Caco-2 (cell line): ENCODE measurements at regions not wholly inside any gene's neighbourhood (a gene's known extent, or its start where the extent isn't known, plus 50 kb on each side); places are given as distances from the start of the nearest gene placed in this dataset.
"Not testable (repeated sequence)": the region's sequence is repeated elsewhere in the genome, so short reads cannot be mapped to it uniquely, and the experiment has no call there.

ENCODE experiments used
- BruUV-seq: library from RNA; stranded (reverse); fragments of 400-500 nt; replicated peaks from 2 replicates; lab custom pipeline; 2021; lab: Mats Ljungman, UMichigan
- CTCF ChIA-PET: fragments of 300-600 bp; sonication (Branson Sonifier 250); formaldehyde crosslinking; loops from one replicate; lab custom pipeline; 2022; ENCODE audit warnings: antibody characterized with exemption; lab: Charles Lee
- POLR2A ChIA-PET: fragments of 300-600 bp; sonication (Branson Sonifier 250); formaldehyde crosslinking; loops from one replicate; lab custom pipeline; 2022; ENCODE audit warnings: antibody characterized with exemption; lab: Charles Lee
- DNase-seq, 2 experiments: peaks; one replicate each; pipeline versions ENCODE4 v3.0.0 to v3.0.0-alpha.2; 2020 to 2022
- H3K27me3 ChIP-seq: replicated peaks from 2 replicates; pipeline ENCODE4 v1.6.0; 2011; ENCODE audit warnings: low read length; ENCODE audit not compliant: control insufficient read depth, insufficient read depth
- H3K36me3 ChIP-seq: 2 replicates; pipeline ENCODE4 v1.5.1; 2011; ENCODE audit warnings: low read length; ENCODE audit not compliant: control insufficient read depth, insufficient read depth
- H3K4me1 ChIP-seq: fragments of 250-450 bp; sonication (Bioruptor Pico); 2 replicates; pipeline ENCODE4 v1.5.1; 2020; ENCODE audit warnings: mild to moderate bottlenecking
- H3K4me3 ChIP-seq: 2 replicates; pipeline ENCODE4 v1.5.1; 2011; ENCODE audit warnings: low read depth, mild to moderate bottlenecking, control low read depth, low read length
- H3K9me3 ChIP-seq: fragments of 250-450 bp; sonication (Bioruptor Pico); 2 replicates; pipeline ENCODE4 v1.5.1; 2020; ENCODE audit warnings: mild to moderate bottlenecking, moderate library complexity
- H3K27ac Mint-ChIP-seq: one replicate; pipeline ENCODE4 v1.8.0; 2022; ENCODE audit warnings: mixed read lengths; ENCODE audit not compliant: unreplicated experiment
- H3K27me3 Mint-ChIP-seq: one replicate; pipeline ENCODE4 v1.8.0; 2022; ENCODE audit warnings: mixed read lengths; ENCODE audit not compliant: insufficient read depth, unreplicated experiment
- H3K36me3 Mint-ChIP-seq: one replicate; pipeline ENCODE4 v1.8.0; 2022; ENCODE audit warnings: mild to moderate bottlenecking, mixed read lengths; ENCODE audit not compliant: insufficient read depth, unreplicated experiment
- H3K4me1 Mint-ChIP-seq: one replicate; pipeline ENCODE4 v1.8.0; 2022; ENCODE audit warnings: low read depth, mixed read lengths; ENCODE audit not compliant: unreplicated experiment
- H3K4me3 Mint-ChIP-seq: one replicate; pipeline ENCODE4 v1.8.0; 2022; ENCODE audit warnings: mild to moderate bottlenecking, moderate library complexity, mixed read lengths; ENCODE audit not compliant: unreplicated experiment
- H3K9me3 Mint-ChIP-seq: one replicate; pipeline ENCODE4 v1.8.0; 2022; ENCODE audit warnings: mixed read lengths; ENCODE audit not compliant: unreplicated experiment
- CTCF ChIP-seq, 2 experiments: fragments of 200-600 bp in 1 of 2; IDR thresholded peaks; 1 replicate in 1 of 2; 2 replicates in 1 of 2; pipeline versions ENCODE4 v1.5.1 to v1.8.0; 2011 to 2022; ENCODE audit warnings: antibody characterized with exemption in 1 of 2, control low read depth in 1 of 2, inconsistent platforms in 1 of 2, low read depth in 1 of 2, low read length in 1 of 2, mild to moderate bottlenecking in 1 of 2, moderate library complexity in 1 of 2; ENCODE audit not compliant: insufficient read depth in 1 of 2, severe bottlenecking in 1 of 2, unreplicated experiment in 1 of 2
- intact Hi-C: fragments of 100-400 bp; cut with micrococcal nuclease; formaldehyde crosslinking; loops from one replicate; pipeline ENCODE4 v1.10.0; 2022; ENCODE audit not compliant: unreplicated experiment

- TF ChIP-seq CTCF (IDR thresholded peaks at IDR 0.05; ENCODE audit: insufficient read depth in 1 of 2, low read depth in 1 of 2, low read length in 1 of 2, severe bottlenecking in 1 of 2, unreplicated experiment in 1 of 2) = no peak
These were observed 91.4 kb downstream of the MTERF1 start for GRCh38 chr7:91789086-91789485.

GRCh38 chr7:91789558-91789957, 90.9 kb downstream of the MTERF1 start:
- peaks cover 2% of the 10 kb centered on the region for H3K27me3 Mint-ChIP-seq
- ChIA-PET CTCF (no interaction called here), POLR2A (no interaction called here)
- H3K27ac Mint-ChIP-seq = no peak overlapping the region
- H3K9me3 ChIP-seq = no peaks in the 10 kb centered on the region
- no peaks in the 10 kb centered on the region for H3K36me3 ChIP-seq
- no peak overlapping the region for H3K4me3 ChIP-seq
- BruUV-seq = no TSS peak
- H3K27me3 ChIP-seq = no peaks in the 10 kb centered on the region
- DNase-seq = no peak
- TF ChIP-seq CTCF (IDR thresholded peaks at IDR 0.05; ENCODE audit: insufficient read depth in 1 of 2, low read depth in 1 of 2, low read length in 1 of 2, severe bottlenecking in 1 of 2, unreplicated experiment in 1 of 2) = no peak
- H3K4me1 Mint-ChIP-seq = no peaks in the 10 kb centered on the region
- H3K9me3 Mint-ChIP-seq = no peaks in the 10 kb centered on the region
- H3K36me3 Mint-ChIP-seq = no peaks in the 10 kb centered on the region
- H3K4me1 ChIP-seq = no peaks in the 10 kb centered on the region
- H3K4me3 Mint-ChIP-seq = no peak overlapping the region
- intact Hi-C loops = no loop called here

More at GRCh38 chr7:91789086-91789485, 91.4 kb downstream of the MTERF1 start:
- Mint-ChIP-seq H3K4me1 (no peaks in the 10 kb centered on the region), H3K27ac (no peak overlapping the region), H3K4me3 (no peak overlapping the region), H3K27me3 (peaks cover 2% of the 10 kb centered on the region), H3K36me3 (no peaks in the 10 kb centered on the region), H3K9me3 (no peaks in the 10 kb centered on the region)
- intact Hi-C loops = no loop called here
- Histone ChIP-seq H3K4me1 (no peaks in the 10 kb centered on the region), H3K27me3 (no peaks in the 10 kb centered on the region), H3K36me3 (no peaks in the 10 kb centered on the region), H3K9me3 (no peaks in the 10 kb centered on the region), H3K4me3 (no peak overlapping the region)
- CTCF ChIA-PET = no interaction called here
- POLR2A ChIA-PET = no interaction called here
- BruUV-seq = no TSS peak
- DNase-seq = no peak

- H3K36me3 ChIP-seq, DNase-seq, POLR2A ChIA-PET, H3K9me3 Mint-ChIP-seq, H3K27me3 ChIP-seq, H3K27me3 Mint-ChIP-seq, H3K4me1 Mint-ChIP-seq, CTCF ChIA-PET, H3K27ac Mint-ChIP-seq, H3K4me1 ChIP-seq, H3K9me3 ChIP-seq, H3K4me3 Mint-ChIP-seq, BruUV-seq, intact Hi-C loops, H3K36me3 Mint-ChIP-seq, H3K4me3 ChIP-seq: not testable (repeated sequence)
These were observed 89.9 kb downstream of the MTERF1 start for GRCh38 chr7:91790646-91791045.

- no peak overlapping the region for H3K4me3 ChIP-seq
- Mint-ChIP-seq H3K27ac (no peak overlapping the region), H3K36me3 (no peaks in the 10 kb centered on the region), H3K4me3 (no peak overlapping the region), H3K27me3 (no peaks in the 10 kb centered on the region), H3K9me3 (no peaks in the 10 kb centered on the region), H3K4me1 (no peaks in the 10 kb centered on the region)
- H3K27me3 ChIP-seq = no peaks in the 10 kb centered on the region
- no peaks in the 10 kb centered on the region for H3K4me1 ChIP-seq
- TF ChIP-seq CTCF (IDR thresholded peaks at IDR 0.05; ENCODE audit: insufficient read depth in 1 of 2, low read depth in 1 of 2, low read length in 1 of 2, severe bottlenecking in 1 of 2, unreplicated experiment in 1 of 2) = no peak
- no peaks in the 10 kb centered on the region for H3K9me3 ChIP-seq
- no peaks in the 10 kb centered on the region for H3K36me3 ChIP-seq
- no peak for DNase-seq
- no TSS peak for BruUV-seq
- ChIA-PET CTCF (no interaction called here), POLR2A (no interaction called here)
- intact Hi-C loops = no loop called here
These were observed 84.4 kb downstream of the MTERF1 start for GRCh38 chr7:91796122-91796521.
